Cardiac muscle cell (in vitro differentiated cells and primary cell): ENCODE measurements at regions not wholly inside any gene's neighbourhood (a gene's known extent, or its start where the extent isn't known, plus 50 kb on each side); places are given as distances from the start of the nearest gene placed in this dataset.

Source experiments
- DNase-seq, 2 donors: peaks; one replicate each; pipeline versions ENCODE4 v3.0.0 to v3.0.0-alpha.2; 2010 to 2017; ENCODE audit warnings: low read depth in 1 of 2, low spot score in 1 of 2
- H3K27ac ChIP-seq: fragments of 200-600 bp; sonication (generic); 2 replicates; pipeline ENCODE4 v1.5.1; 2016
- H3K27me3 ChIP-seq: fragments of 200-600 bp; sonication (generic); 2 replicates; pipeline ENCODE4 v1.6.0; 2016; ENCODE audit warnings: control low read depth
- H3K36me3 ChIP-seq: fragments of 200-600 bp; sonication (generic); 2 replicates; pipeline ENCODE4 v1.5.1; 2016; ENCODE audit warnings: control low read depth
- H3K4me1 ChIP-seq: fragments of 200-600 bp; sonication (generic); 2 replicates; pipeline ENCODE4 v1.8.1; 2017; ENCODE audit warnings: low read depth, mild to moderate bottlenecking, mixed run types
- H3K4me3 ChIP-seq: fragments of 200-600 bp; sonication (generic); 2 replicates; pipeline ENCODE4 v1.5.1; 2016; ENCODE audit warnings: mild to moderate bottlenecking
- H3K9me3 ChIP-seq: fragments of 200-600 bp; sonication (generic); 2 replicates; pipeline ENCODE4 v1.5.1; 2017; ENCODE audit warnings: low read depth, mild to moderate bottlenecking, control low read depth
- CTCF ChIP-seq: IDR thresholded peaks from 2 replicates; pipeline ENCODE4 v1.5.1; 2012; ENCODE audit warnings: low read depth, mild to moderate bottlenecking, low read length

GRCh38 chr2:205913668-205914067 is 172.3 kb downstream of the INO80D start:
- H3K4me3 ChIP-seq = no peak overlapping the region
- H3K27ac ChIP-seq = no peak overlapping the region
- no peak for DNase-seq
- no peaks in the 10 kb centered on the region for H3K27me3 ChIP-seq
- no peak for TF ChIP-seq CTCF
- H3K4me1 ChIP-seq = no peaks in the 10 kb centered on the region
- no peaks in the 10 kb centered on the region for H3K36me3 ChIP-seq
- no peaks in the 10 kb centered on the region for H3K9me3 ChIP-seq

- no peak overlapping the region for H3K4me3 ChIP-seq
- DNase-seq = no peak
- no peak for TF ChIP-seq CTCF
Measured at GRCh38 chr2:205911306-205911705, 174.7 kb downstream of the INO80D start.

GRCh38 chr2:205909184-205909572 is 176.8 kb downstream of the INO80D start:
- no peaks in the 10 kb centered on the region for H3K4me1 ChIP-seq
- H3K36me3 ChIP-seq = no peaks in the 10 kb centered on the region
- no peaks in the 10 kb centered on the region for H3K9me3 ChIP-seq
- DNase-seq = no peak
- H3K4me3 ChIP-seq = no peak overlapping the region
- no peaks in the 10 kb centered on the region for H3K27me3 ChIP-seq
- no peak for TF ChIP-seq CTCF
- no peak overlapping the region for H3K27ac ChIP-seq

More at GRCh38 chr2:205911306-205911705, 174.7 kb downstream of the INO80D start:
- no peaks in the 10 kb centered on the region for H3K4me1 ChIP-seq
- no peaks in the 10 kb centered on the region for H3K36me3 ChIP-seq
- no peaks in the 10 kb centered on the region for H3K27me3 ChIP-seq
- no peak overlapping the region for H3K27ac ChIP-seq
- no peaks in the 10 kb centered on the region for H3K9me3 ChIP-seq

GRCh38 chr2:205908212-205909183 is 177.5 kb downstream of the INO80D start:
- no peak overlapping the region for H3K4me3 ChIP-seq
- no peaks in the 10 kb centered on the region for H3K4me1 ChIP-seq
- DNase-seq = no peak
- no peaks in the 10 kb centered on the region for H3K9me3 ChIP-seq
- TF ChIP-seq CTCF = no peak
- no peak overlapping the region for H3K27ac ChIP-seq
- H3K27me3 ChIP-seq = no peaks in the 10 kb centered on the region
- H3K36me3 ChIP-seq = no peaks in the 10 kb centered on the region

GRCh38 chr2:205906419-205906818 is 179.6 kb downstream of the INO80D start:
- H3K27me3 ChIP-seq = no peaks in the 10 kb centered on the region
- no peaks in the 10 kb centered on the region for H3K4me1 ChIP-seq
- no peak for DNase-seq
- no peaks in the 10 kb centered on the region for H3K36me3 ChIP-seq
- no peak for TF ChIP-seq CTCF
- no peak overlapping the region for H3K4me3 ChIP-seq
- no peaks in the 10 kb centered on the region for H3K9me3 ChIP-seq
- H3K27ac ChIP-seq = no peak overlapping the region
